Spleen (tissue), 11 donors: ENCODE measurements at regions not wholly inside any gene's neighbourhood (a gene's known extent, or its start where the extent isn't known, plus 50 kb on each side); places are given as distances from the start of the nearest gene placed in this dataset.

ENCODE experiments used
- DNase-seq: peaks from one replicate; pipeline ENCODE4 v3.0.0-alpha.2; 2020
- H3K27ac ChIP-seq, 8 donors: fragments of 200-600 bp; sonication (generic) in 7 of 8; 1 replicate in 4 of 8; 2 replicates in 4 of 8; pipeline versions ENCODE4 v1.5.0 to v1.8.0; 2016 to 2021; ENCODE audit warnings: inconsistent platforms in 4 of 8, mild to moderate bottlenecking in 4 of 8, moderate library complexity in 1 of 8
- H3K27me3 ChIP-seq, 7 donors: fragments of 200-600 bp; sonication (generic) in 6 of 7; replicated peaks in 1 of 7; 1 replicate in 4 of 7; 2 replicates in 3 of 7; pipeline versions ENCODE4 v1.5.0 to v1.8.0; 2016 to 2021; ENCODE audit warnings: inconsistent platforms in 3 of 7, mild to moderate bottlenecking in 1 of 7
- H3K36me3 ChIP-seq, 6 donors: fragments of 200-600 bp; sonication (generic) in 5 of 6; 1 replicate in 4 of 6; 2 replicates in 2 of 6; pipeline versions ENCODE4 v1.5.0 to v1.8.0; 2016 to 2021; ENCODE audit warnings: inconsistent platforms in 2 of 6
- H3K4me1 ChIP-seq, 6 donors: fragments of 200-600 bp; sonication (generic) in 5 of 6; 1 replicate in 3 of 6; 2 replicates in 3 of 6; pipeline versions ENCODE4 v1.5.0 to v1.8.0; 2016 to 2021; ENCODE audit warnings: inconsistent platforms in 3 of 6
- H3K4me3 ChIP-seq, 8 donors: fragments of 200-600 bp; sonication (generic) in 7 of 8; 1 replicate in 4 of 8; 2 replicates in 4 of 8; pipeline versions ENCODE4 v1.5.0 to v1.8.0; 2016 to 2021; ENCODE audit warnings: inconsistent platforms in 4 of 8, mild to moderate bottlenecking in 4 of 8, moderate library complexity in 2 of 8
- H3K9me3 ChIP-seq, 8 donors: fragments of 200-600 bp; sonication (generic) in 7 of 8; 1 replicate in 4 of 8; 2 replicates in 4 of 8; pipeline versions ENCODE4 v1.5.0 to v1.8.0; 2016 to 2021; ENCODE audit warnings: inconsistent platforms in 4 of 8
- POLR2A ChIP-seq, 3 donors: fragments of 450-650 bp; IDR thresholded peaks; one replicate each; pipeline ENCODE4 v1.5.1; 2017; ENCODE audit warnings: antibody characterized with exemption in 3 of 3, mild to moderate bottlenecking in 1 of 3
- POLR2AphosphoS5 ChIP-seq, 3 donors: sonication (generic); formaldehyde crosslinking; IDR thresholded peaks; one replicate each; pipeline ENCODE4 v1.5.1; 2017; ENCODE audit warnings: antibody characterized with exemption in 3 of 3
- WGBS, 5 donors: extraction: QIAGEN DNeasy Blood & Tissue Kit in 3 of 5; methylation state at CpG; one replicate each; pipeline versions ENCODE4 v1.1.5 to v1.1.7; 2013 to 2018; 5-methylcytosine and 5-hydroxymethylcytosine counted together
- intact Hi-C: fragments of 100-400 bp; cut with DNase I; formaldehyde crosslinking; loops from one replicate; pipeline ENCODE4 v1.15.0; 2023; ENCODE audit warnings: low total_unique reads
- TF ChIP-seq, protein P1 (sequence below), 11 experiments: fragments of 200-600 bp in 7 of 11; fragments of 450-650 bp in 4 of 11; sonication (generic) in 4 of 11; IDR thresholded peaks in 8 of 11; conservative IDR thresholded peaks in 3 of 11; 1 replicate in 7 of 11; 2 replicates in 4 of 11; pipeline versions ENCODE4 v1.4.0 to v1.8.0; 2016 to 2021; ENCODE audit warnings: antibody characterized with exemption in 11 of 11, inconsistent platforms in 4 of 11, mild to moderate bottlenecking in 1 of 11
- donor health status: healthy with polysubstance abuse.
- donor health status: DM: no; HTN: no; CAD: no; lungs with moderate emphysema.
- donor health status: DM: no; HTN: no; CAD: no.
- donor health status: Bipolar disorder and iron deficiency.
- donor health status: healthy.
- donor health status: DM: no; HTN: no; CAD: no.
- donor health status: DM: yes; HTN: yes; CAD: no.

- WGBS, 5 donors, result 89 to 97% (median 93%) methylated on average over 7 of the region's 7 CpGs
- TF ChIP-seq POLR2AphosphoS5 (IDR thresholded peaks at IDR 0.05), result no peak
- TF ChIP-seq POLR2A (IDR thresholded peaks at IDR 0.05), result no peak
- TF ChIP-seq, protein P1, sequence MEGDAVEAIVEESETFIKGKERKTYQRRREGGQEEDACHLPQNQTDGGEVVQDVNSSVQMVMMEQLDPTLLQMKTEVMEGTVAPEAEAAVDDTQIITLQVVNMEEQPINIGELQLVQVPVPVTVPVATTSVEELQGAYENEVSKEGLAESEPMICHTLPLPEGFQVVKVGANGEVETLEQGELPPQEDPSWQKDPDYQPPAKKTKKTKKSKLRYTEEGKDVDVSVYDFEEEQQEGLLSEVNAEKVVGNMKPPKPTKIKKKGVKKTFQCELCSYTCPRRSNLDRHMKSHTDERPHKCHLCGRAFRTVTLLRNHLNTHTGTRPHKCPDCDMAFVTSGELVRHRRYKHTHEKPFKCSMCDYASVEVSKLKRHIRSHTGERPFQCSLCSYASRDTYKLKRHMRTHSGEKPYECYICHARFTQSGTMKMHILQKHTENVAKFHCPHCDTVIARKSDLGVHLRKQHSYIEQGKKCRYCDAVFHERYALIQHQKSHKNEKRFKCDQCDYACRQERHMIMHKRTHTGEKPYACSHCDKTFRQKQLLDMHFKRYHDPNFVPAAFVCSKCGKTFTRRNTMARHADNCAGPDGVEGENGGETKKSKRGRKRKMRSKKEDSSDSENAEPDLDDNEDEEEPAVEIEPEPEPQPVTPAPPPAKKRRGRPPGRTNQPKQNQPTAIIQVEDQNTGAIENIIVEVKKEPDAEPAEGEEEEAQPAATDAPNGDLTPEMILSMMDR (IDR thresholded peaks at IDR 0.05 in 8 of 11, conservative IDR thresholded peaks at IDR 0.05 in 3 of 11), result no peak
- H3K27me3 ChIP-seq, result no peaks in the 10 kb centered on the region
- H3K4me1 ChIP-seq, result no peaks in the 10 kb centered on the region
- intact Hi-C loops, result no loop called here
- DNase-seq, result peak; percentile 45
- peaks cover 0 to 5% (median 0%) of the 10 kb centered on the region in 8 donors for H3K9me3 ChIP-seq
- H3K36me3 ChIP-seq, result peaks cover 0 to 33% (median 0%) of the 10 kb centered on the region in 6 donors
- no peak overlapping the region for H3K4me3 ChIP-seq
- H3K27ac ChIP-seq, result no peak overlapping the region
Observed at GRCh38 chr2:10183146-10183675, 60.7 kb downstream of the RRM2 start.

DNA sequence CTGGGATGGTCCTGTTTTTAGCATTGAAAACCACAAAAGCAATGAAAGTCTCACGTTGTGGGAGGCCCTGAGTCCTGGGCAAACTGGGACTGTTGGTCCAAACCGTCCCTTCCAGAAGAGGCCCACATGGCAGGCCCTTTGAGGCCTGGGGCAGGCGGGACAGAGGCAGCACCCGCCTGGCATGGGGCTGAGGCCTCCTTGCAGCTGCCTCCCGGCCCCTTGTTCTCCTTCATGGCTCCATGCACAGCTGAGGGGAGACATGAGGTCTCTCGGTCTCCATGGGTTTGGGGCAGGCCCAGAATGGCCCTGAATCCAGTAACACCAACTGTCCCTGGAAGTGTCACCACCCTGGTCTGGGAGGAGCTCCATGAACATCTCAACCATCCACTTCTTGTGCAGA lies 61.9 kb downstream of the RRM2 start:
- H3K9me3 ChIP-seq, result peaks cover 0 to 5% (median 0%) of the 10 kb centered on the region in 8 donors
- no peak overlapping the region for H3K27ac ChIP-seq
- no peak for TF ChIP-seq POLR2A (IDR thresholded peaks at IDR 0.05)
- TF ChIP-seq POLR2AphosphoS5 (IDR thresholded peaks at IDR 0.05), result no peak
- TF ChIP-seq, protein P1 (IDR thresholded peaks at IDR 0.05 in 8 of 11, conservative IDR thresholded peaks at IDR 0.05 in 3 of 11), result no peak
- no peak overlapping the region for H3K4me3 ChIP-seq
- H3K27me3 ChIP-seq, result no peaks in the 10 kb centered on the region
- H3K36me3 ChIP-seq, result peaks cover 0 to 40% (median 0%) of the 10 kb centered on the region in 6 donors
- no peaks in the 10 kb centered on the region for H3K4me1 ChIP-seq
- DNase-seq, result peak; percentile 45
- intact Hi-C loops, result no loop called here
- WGBS, 5 donors, result 62 to 93% (median 89%) methylated on average over 4 to 6 of the region's 6 CpGs

DNA sequence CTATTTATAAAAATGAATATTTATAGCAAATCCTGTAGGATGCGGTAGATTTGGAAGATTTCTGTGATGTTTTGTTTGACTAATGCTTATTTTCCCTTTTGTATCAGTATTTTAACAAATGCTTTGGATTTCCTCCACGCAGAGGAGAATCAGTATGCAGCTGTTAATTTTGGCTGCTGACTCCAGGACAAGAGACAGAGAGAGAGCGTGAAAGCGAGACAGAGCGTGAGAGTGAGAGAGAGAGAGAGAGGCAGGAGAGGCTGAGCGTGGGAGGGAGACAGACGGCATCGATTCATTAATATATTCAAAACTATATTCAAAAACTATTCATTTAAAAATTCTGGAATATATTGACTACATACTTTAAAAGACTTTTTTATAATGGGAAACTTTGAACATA lies 62.5 kb downstream of the RRM2 start:
- H3K4me1 ChIP-seq, result no peaks in the 10 kb centered on the region
- peaks cover 0 to 5% (median 0%) of the 10 kb centered on the region in 8 donors for H3K9me3 ChIP-seq
- no peaks in the 10 kb centered on the region for H3K27me3 ChIP-seq
- peaks cover 0 to 35% (median 0%) of the 10 kb centered on the region in 6 donors for H3K36me3 ChIP-seq
- intact Hi-C loops, result no loop called here
- TF ChIP-seq, protein P1 (IDR thresholded peaks at IDR 0.05 in 8 of 11, conservative IDR thresholded peaks at IDR 0.05 in 3 of 11), result no peak
- TF ChIP-seq POLR2A (IDR thresholded peaks at IDR 0.05) (no peak), POLR2AphosphoS5 (IDR thresholded peaks at IDR 0.05) (no peak)
- no peak overlapping the region for H3K27ac ChIP-seq
- 75 to 89% (median 82%) methylated on average over 8 of the region's 8 CpGs for WGBS, 5 donors
- H3K4me3 ChIP-seq, result no peak overlapping the region
- peak; percentile 9 for DNase-seq

DNA sequence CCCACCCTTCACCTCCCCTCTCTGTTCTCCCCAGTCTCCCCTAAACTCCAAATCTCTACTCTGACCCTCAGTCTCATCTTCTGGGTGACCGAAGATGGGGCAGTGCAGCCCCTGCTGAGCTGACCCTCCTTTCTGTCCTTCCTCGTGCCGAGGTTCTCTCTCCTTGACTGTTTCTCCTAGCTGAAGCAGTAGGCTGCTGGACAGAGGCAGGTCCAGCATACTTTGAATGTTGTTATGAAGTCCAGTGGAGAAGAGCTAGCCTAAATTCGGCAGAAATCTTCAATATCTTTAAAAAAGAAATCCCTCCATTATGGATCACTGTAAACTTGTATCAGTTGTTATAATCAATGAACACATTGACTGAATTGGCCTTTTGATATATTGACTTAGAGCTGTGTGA lies 63.2 kb downstream of the RRM2 start:
- DNase-seq, result peak; percentile 1
- Histone ChIP-seq H3K4me3 (no peak overlapping the region), H3K36me3 (peaks cover 0 to 30% (median 0%) of the 10 kb centered on the region in 6 donors), H3K27me3 (no peaks in the 10 kb centered on the region), H3K9me3 (peaks cover 0 to 5% (median 0%) of the 10 kb centered on the region in 8 donors), H3K4me1 (no peaks in the 10 kb centered on the region), H3K27ac (no peak overlapping the region)
- intact Hi-C loops, result no loop called here
- 90 to 95% (median 94%) methylated on average over 4 of the region's 4 CpGs for WGBS, 5 donors
- TF ChIP-seq POLR2A (IDR thresholded peaks at IDR 0.05), result no peak
